HL-60 (cell line): ENCODE measurements at regions not wholly inside any gene's neighbourhood (a gene's known extent, or its start where the extent isn't known, plus 50 kb on each side); places are given as distances from the start of the nearest gene placed in this dataset.

ENCODE experiments used
- DNase-seq, 2 experiments: peaks; one replicate each; pipeline ENCODE4 v3.0.0-alpha.2; 2010 to 2020; ENCODE audit warnings: low read depth in 1 of 2, low spot score in 1 of 2
- H3K27ac ChIP-seq: fragments of 250-450 bp; sonication (Bioruptor Pico); replicated peaks from 2 replicates; pipeline ENCODE4 v1.5.1; 2020; ENCODE audit warnings: mild to moderate bottlenecking, moderate library complexity
- H3K27me3 ChIP-seq: fragments of 250-450 bp; sonication (Bioruptor Pico); 2 replicates; pipeline ENCODE4 v1.5.1; 2021; ENCODE audit warnings: mild to moderate bottlenecking, moderate library complexity; ENCODE audit not compliant: insufficient read depth, poor library complexity, severe bottlenecking
- H3K4me3 ChIP-seq: replicated peaks from 2 replicates; pipeline ENCODE4 v1.5.1; 2011; ENCODE audit warnings: mild to moderate bottlenecking, control low read depth, low read length; ENCODE audit not compliant: insufficient read depth
- GABPA ChIP-seq: IDR thresholded peaks from 2 replicates; pipeline ENCODE4 v1.6.1; 2012; ENCODE audit warnings: low read depth
- POLR2AphosphoS5 ChIP-seq: IDR thresholded peaks from 2 replicates; pipeline ENCODE4 v1.6.1; 2012; ENCODE audit warnings: low read depth
- REST ChIP-seq: IDR thresholded peaks from 2 replicates; pipeline ENCODE4 v1.6.1; 2012; ENCODE audit warnings: low read depth; ENCODE audit not compliant: insufficient replicate concordance
- SPI1 ChIP-seq: IDR thresholded peaks from 2 replicates; pipeline ENCODE4 v1.6.1; 2012; ENCODE audit warnings: low read depth, mild to moderate bottlenecking, borderline replicate concordance
- TF ChIP-seq, protein P1 (sequence below): IDR thresholded peaks from one replicate; pipeline ENCODE4 v1.5.1; 2011; ENCODE audit warnings: low read length, control low read depth, inconsistent platforms; ENCODE audit not compliant: insufficient read depth

DNA sequence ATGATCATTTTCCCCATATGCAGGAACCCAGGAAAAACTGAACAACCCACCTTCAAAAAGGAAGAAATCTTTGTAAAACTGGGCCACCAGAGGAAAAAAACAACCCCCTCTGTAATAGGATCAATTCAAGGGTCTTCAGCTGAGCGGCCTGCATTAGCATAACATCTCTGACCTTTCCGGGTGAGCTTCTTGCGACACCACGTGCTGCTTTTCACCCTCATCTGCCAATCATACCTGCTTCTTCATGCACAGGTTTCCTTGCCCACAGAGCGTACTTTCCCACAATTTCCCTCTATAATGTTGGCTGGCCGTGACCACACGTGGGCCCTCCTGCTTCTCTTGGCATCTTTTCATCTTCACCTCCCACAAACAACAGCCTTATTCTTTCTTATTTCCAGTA, 284.3 kb upstream of the NEBL start:
- no peak overlapping the region for H3K4me3 ChIP-seq
- H3K27me3 ChIP-seq = no peaks in the 10 kb centered on the region
- TF ChIP-seq, protein P1, sequence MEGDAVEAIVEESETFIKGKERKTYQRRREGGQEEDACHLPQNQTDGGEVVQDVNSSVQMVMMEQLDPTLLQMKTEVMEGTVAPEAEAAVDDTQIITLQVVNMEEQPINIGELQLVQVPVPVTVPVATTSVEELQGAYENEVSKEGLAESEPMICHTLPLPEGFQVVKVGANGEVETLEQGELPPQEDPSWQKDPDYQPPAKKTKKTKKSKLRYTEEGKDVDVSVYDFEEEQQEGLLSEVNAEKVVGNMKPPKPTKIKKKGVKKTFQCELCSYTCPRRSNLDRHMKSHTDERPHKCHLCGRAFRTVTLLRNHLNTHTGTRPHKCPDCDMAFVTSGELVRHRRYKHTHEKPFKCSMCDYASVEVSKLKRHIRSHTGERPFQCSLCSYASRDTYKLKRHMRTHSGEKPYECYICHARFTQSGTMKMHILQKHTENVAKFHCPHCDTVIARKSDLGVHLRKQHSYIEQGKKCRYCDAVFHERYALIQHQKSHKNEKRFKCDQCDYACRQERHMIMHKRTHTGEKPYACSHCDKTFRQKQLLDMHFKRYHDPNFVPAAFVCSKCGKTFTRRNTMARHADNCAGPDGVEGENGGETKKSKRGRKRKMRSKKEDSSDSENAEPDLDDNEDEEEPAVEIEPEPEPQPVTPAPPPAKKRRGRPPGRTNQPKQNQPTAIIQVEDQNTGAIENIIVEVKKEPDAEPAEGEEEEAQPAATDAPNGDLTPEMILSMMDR = no peak
- TF ChIP-seq REST (no peak), SPI1 (no peak), POLR2AphosphoS5 (no peak), GABPA (no peak)
- no peak for DNase-seq
- H3K27ac ChIP-seq = no peak overlapping the region

DNA sequence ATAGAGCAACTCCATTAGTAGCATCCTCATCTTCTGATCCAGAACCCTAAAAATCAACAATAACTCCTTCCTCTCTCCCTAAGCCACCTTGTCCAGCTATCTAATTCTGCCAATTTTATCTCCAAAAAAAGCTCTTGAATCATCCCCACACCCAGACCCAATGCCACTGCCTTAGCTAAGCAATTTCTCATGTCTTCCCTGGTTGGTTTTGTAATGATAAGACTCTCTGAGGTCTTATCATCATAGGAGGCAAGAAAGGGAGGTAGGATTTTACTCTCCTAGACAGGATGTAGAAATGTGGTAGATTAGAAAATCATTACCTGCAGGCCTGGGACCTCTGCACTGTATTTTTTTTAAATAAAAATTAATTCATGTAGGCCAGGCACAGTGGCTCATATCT, 283.5 kb upstream of the NEBL start:
- Histone ChIP-seq H3K4me3 (no peak overlapping the region), H3K27ac (no peak overlapping the region), H3K27me3 (no peaks in the 10 kb centered on the region)
- no peak for DNase-seq
- TF ChIP-seq SPI1 (no peak), REST (no peak), GABPA (no peak), POLR2AphosphoS5 (no peak)
- TF ChIP-seq, protein P1 = no peak

GRCh38 chr10:21176934-21177480, 279.9 kb upstream of the NEBL start:
- Histone ChIP-seq H3K4me3 (no peak overlapping the region), H3K27ac (no peak overlapping the region), H3K27me3 (peaks cover 4% of the 10 kb centered on the region)
- TF ChIP-seq POLR2AphosphoS5 (no peak), SPI1 (no peak), REST (no peak), GABPA (no peak)
- TF ChIP-seq, protein P1 = no peak
- DNase-seq = no peak
